ENCODE measurements at regions not wholly inside any gene's neighbourhood (a gene's known extent, or its start where the extent isn't known, plus 50 kb on each side); places are given as distances from the start of the nearest gene placed in this dataset.
A peak's percentile ranks its signal among the peaks of the same experiment; 100 is the strongest.

GRCh38 chr5:136698970-136699369, 333.6 kb upstream of the TRPC7 start:
- DNase-seq (ENCODE audit: low read depth), result no peak

GRCh38 chr5:136694258-136694657, 328.9 kb upstream of the TRPC7 start:
- DNase-seq (ENCODE audit: low read depth), result no peak

- DNase-seq (ENCODE audit: low read depth), result no peak
Measured at GRCh38 chr5:136689552-136689951, 324.2 kb upstream of the TRPC7 start.

- DNase-seq (ENCODE audit: low read depth), result peak; percentile 34
Measured at GRCh38 chr5:136686192-136686872, 321.0 kb upstream of the TRPC7 start.

GRCh38 chr5:136682986-136683385, 317.6 kb upstream of the TRPC7 start:
- no peak for DNase-seq (ENCODE audit: low read depth)

- DNase-seq (ENCODE audit: low read depth), result no peak
Measured at GRCh38 chr5:136679233-136679632, 313.9 kb upstream of the TRPC7 start.

- DNase-seq (ENCODE audit: low read depth), result no peak
Measured at GRCh38 chr5:136677217-136677616, 311.9 kb upstream of the TRPC7 start.

GRCh38 chr5:136676685-136677084, 311.3 kb upstream of the TRPC7 start:
- no peak for DNase-seq (ENCODE audit: low read depth)

GRCh38 chr5:136675769-136676168, 310.4 kb upstream of the TRPC7 start:
- no peak for DNase-seq (ENCODE audit: low read depth)

GRCh38 chr5:136674178-136674577, 308.8 kb upstream of the TRPC7 start:
- DNase-seq (ENCODE audit: low read depth), result no peak

- DNase-seq (ENCODE audit: low read depth), result no peak
Measured at GRCh38 chr5:136667789-136668188, 302.4 kb upstream of the TRPC7 start.

- no peak for DNase-seq (ENCODE audit: low read depth)
Measured at GRCh38 chr5:136666970-136667620, 301.8 kb upstream of the TRPC7 start.

- no peak for DNase-seq (ENCODE audit: low read depth)
Measured at GRCh38 chr5:136665331-136665730, 300.0 kb upstream of the TRPC7 start.

- DNase-seq (ENCODE audit: low read depth), result no peak
Measured at GRCh38 chr5:136661026-136661425, 295.7 kb upstream of the TRPC7 start.

GRCh38 chr5:136656811-136657210, 291.5 kb upstream of the TRPC7 start:
- DNase-seq (ENCODE audit: low read depth), result no peak

GRCh38 chr5:136655468-136655867, 290.1 kb upstream of the TRPC7 start:
- no peak for DNase-seq (ENCODE audit: low read depth)

GRCh38 chr5:136646915-136647314, 281.6 kb upstream of the TRPC7 start:
- no peak for DNase-seq (ENCODE audit: low read depth)

- DNase-seq (ENCODE audit: low read depth), result no peak
Measured at GRCh38 chr5:136642976-136643375, 277.6 kb upstream of the TRPC7 start.

- DNase-seq (ENCODE audit: low read depth), result no peak
Measured at GRCh38 chr5:136639616-136640015, 274.3 kb upstream of the TRPC7 start.

GRCh38 chr5:136638084-136638483, 272.7 kb upstream of the TRPC7 start:
- DNase-seq (ENCODE audit: low read depth), result no peak

- no peak for DNase-seq (ENCODE audit: low read depth)
Measured at GRCh38 chr5:136636001-136636400, 270.7 kb upstream of the TRPC7 start.

- DNase-seq (ENCODE audit: low read depth), result peak; percentile 50
Measured at GRCh38 chr5:136631186-136631585, 265.8 kb upstream of the TRPC7 start.

GRCh38 chr5:136629125-136629792, 263.9 kb upstream of the TRPC7 start:
- no peak for DNase-seq (ENCODE audit: low read depth)

All from HT1080 (cell line).